BLaER1 treated with 17β-estradiol and CSF1 and Interleukin-3, amounts not matched to agents 10 nM and 100 nM (cell line): ENCODE measurements at regions not wholly inside any gene's neighbourhood (a gene's known extent, or its start where the extent isn't known, plus 50 kb on each side); places are given as distances from the start of the nearest gene placed in this dataset.

ENCODE experiments used
- H3K27ac ChIP-seq, 11 experiments: shearing (Covaris generic); formaldehyde crosslinking; 2 replicates each; pipeline ENCODE4 v1.8.1; 2022
- H3K27me3 ChIP-seq, 11 experiments: shearing (Covaris generic); formaldehyde crosslinking; 2 replicates each; pipeline ENCODE4 v1.8.1; 2022
- H3K36me3 ChIP-seq, 11 experiments: shearing (Covaris generic); formaldehyde crosslinking; 2 replicates each; pipeline ENCODE4 v1.8.1; 2022
- H3K4me1 ChIP-seq, 10 experiments: shearing (Covaris generic); formaldehyde crosslinking; 2 replicates each; pipeline ENCODE4 v1.8.1; 2022
- H3K4me2 ChIP-seq, 11 experiments: shearing (Covaris generic); formaldehyde crosslinking; 2 replicates each; pipeline ENCODE4 v1.8.1; 2022
- H3K4me3 ChIP-seq, 10 experiments: shearing (Covaris generic); formaldehyde crosslinking; 2 replicates each; pipeline ENCODE4 v1.8.1; 2022
- H3K9ac ChIP-seq, 11 experiments: shearing (Covaris generic); formaldehyde crosslinking; 2 replicates each; pipeline ENCODE4 v1.8.1; 2022
- H3K9me3 ChIP-seq, 11 experiments: shearing (Covaris generic); formaldehyde crosslinking; replicated peaks in 1 of 11; 2 replicates each; pipeline ENCODE4 v1.8.1; 2022
- H4K20me1 ChIP-seq, 11 experiments: shearing (Covaris generic); formaldehyde crosslinking; 2 replicates each; pipeline ENCODE4 v1.8.1; 2022
- Cebpa-rat ChIP-seq, 11 experiments: shearing (Covaris generic); IDR thresholded peaks; 2 replicates each; pipeline ENCODE4 v1.8.1; 2022

DNA sequence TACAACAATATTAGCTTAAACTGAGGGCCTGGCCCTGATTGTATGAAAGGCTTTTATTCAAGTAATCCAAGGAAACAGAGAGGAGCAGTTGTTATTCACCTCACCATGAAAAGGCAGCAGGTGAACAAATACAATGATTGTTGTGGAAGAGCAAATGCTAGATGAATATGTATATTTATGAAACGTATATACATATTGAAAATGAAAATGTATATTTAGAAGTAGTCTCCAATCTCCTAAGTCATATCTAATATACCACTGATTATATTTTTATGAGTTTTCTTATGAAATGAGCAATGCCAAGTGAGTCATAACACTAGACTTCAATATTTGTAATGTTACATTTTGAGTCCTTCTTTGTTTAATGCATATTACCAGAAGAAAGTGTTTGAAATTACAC lies 116.2 kb upstream of the KCNMB2 start:
- no peaks in the 10 kb centered on the region for H3K27me3 ChIP-seq
- no peaks in the 10 kb centered on the region for H3K9me3 ChIP-seq
- H3K36me3 ChIP-seq: no peaks in the 10 kb centered on the region
- H3K27ac ChIP-seq: no peak overlapping the region
- no peak for TF ChIP-seq Cebpa-rat (IDR thresholded peaks at IDR 0.05)
- H3K9ac ChIP-seq: no peak overlapping the region
- H4K20me1 ChIP-seq: no peaks in the 10 kb centered on the region
- H3K4me3 ChIP-seq: no peak overlapping the region
- H3K4me2 ChIP-seq: no peak overlapping the region
- H3K4me1 ChIP-seq: no peaks in the 10 kb centered on the region

DNA sequence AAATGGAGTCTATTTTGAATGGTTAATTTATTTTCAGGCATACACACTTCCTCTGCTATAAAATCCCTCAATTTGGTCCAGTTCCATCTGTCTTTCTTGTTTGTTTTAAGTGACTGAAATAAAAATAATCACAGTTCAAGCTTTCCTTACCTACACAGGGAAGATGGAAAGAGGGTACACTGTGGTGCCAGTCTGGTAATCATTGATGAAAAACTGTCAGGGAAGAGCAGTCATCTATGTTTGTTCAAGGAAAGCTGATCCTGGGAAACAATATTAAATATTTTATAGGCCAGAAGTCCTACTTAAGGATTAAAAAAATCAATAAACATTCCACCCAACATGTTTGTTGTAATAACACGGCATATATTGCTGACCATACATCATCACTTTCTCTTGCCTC lies 115.2 kb upstream of the KCNMB2 start:
- Histone ChIP-seq H3K4me2 (no peak overlapping the region), H3K36me3 (no peaks in the 10 kb centered on the region), H3K4me3 (no peak overlapping the region), H4K20me1 (no peaks in the 10 kb centered on the region), H3K27ac (no peak overlapping the region), H3K4me1 (no peaks in the 10 kb centered on the region), H3K9me3 (no peaks in the 10 kb centered on the region), H3K27me3 (no peaks in the 10 kb centered on the region), H3K9ac (no peak overlapping the region)
- TF ChIP-seq Cebpa-rat (IDR thresholded peaks at IDR 0.05): no peak

DNA sequence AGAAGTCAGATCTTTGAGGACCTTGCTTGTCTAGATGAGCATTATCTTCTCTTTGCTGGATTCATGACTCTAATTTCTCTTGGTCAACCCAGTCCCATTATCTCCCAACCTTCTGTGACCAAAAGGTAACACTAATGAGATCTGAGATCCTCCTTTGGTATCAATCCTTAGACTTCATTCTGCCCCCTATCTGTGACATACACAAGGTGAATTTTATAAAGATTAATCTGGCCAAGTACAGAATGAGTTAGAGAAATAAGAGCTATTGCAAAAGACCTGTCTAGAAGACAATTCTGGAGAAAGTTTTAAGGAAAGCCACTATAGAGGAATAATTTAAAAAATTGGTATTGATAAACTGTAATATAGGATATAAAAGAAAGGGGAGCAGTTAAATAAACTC lies 113.8 kb upstream of the KCNMB2 start:
- no peaks in the 10 kb centered on the region for H3K36me3 ChIP-seq
- H3K4me1 ChIP-seq: no peaks in the 10 kb centered on the region
- H3K27me3 ChIP-seq: no peaks in the 10 kb centered on the region
- no peaks in the 10 kb centered on the region for H3K9me3 ChIP-seq
- no peak overlapping the region for H3K27ac ChIP-seq
- no peak overlapping the region for H3K4me2 ChIP-seq
- H3K9ac ChIP-seq: no peak overlapping the region
- TF ChIP-seq Cebpa-rat (IDR thresholded peaks at IDR 0.05): no peak
- no peak overlapping the region for H3K4me3 ChIP-seq
- H4K20me1 ChIP-seq: no peaks in the 10 kb centered on the region

DNA sequence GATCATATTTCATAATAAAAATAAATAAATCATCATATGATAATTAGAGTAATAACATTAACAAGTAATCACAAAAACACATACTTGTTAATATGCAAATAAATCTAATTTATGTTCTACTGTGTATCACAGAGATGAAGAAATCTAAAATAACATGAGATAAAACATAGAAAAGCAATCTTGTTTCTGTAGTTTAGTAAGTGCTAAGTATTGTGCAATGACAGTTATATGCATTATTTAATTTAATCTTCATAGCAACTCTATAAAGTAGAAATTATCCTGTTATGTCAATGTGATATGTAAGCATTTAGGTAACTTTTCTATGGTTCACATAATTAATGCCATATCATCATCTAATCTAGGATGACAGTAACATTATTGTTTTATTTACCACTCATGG lies 108.2 kb upstream of the KCNMB2 start:
- H3K9ac ChIP-seq: no peak overlapping the region
- H3K9me3 ChIP-seq: no peaks in the 10 kb centered on the region
- no peaks in the 10 kb centered on the region for H4K20me1 ChIP-seq
- no peak overlapping the region for H3K27ac ChIP-seq
- H3K4me1 ChIP-seq: no peaks in the 10 kb centered on the region
- no peak overlapping the region for H3K4me2 ChIP-seq
- no peaks in the 10 kb centered on the region for H3K36me3 ChIP-seq
- no peak for TF ChIP-seq Cebpa-rat (IDR thresholded peaks at IDR 0.05)
- no peak overlapping the region for H3K4me3 ChIP-seq
- H3K27me3 ChIP-seq: no peaks in the 10 kb centered on the region

DNA sequence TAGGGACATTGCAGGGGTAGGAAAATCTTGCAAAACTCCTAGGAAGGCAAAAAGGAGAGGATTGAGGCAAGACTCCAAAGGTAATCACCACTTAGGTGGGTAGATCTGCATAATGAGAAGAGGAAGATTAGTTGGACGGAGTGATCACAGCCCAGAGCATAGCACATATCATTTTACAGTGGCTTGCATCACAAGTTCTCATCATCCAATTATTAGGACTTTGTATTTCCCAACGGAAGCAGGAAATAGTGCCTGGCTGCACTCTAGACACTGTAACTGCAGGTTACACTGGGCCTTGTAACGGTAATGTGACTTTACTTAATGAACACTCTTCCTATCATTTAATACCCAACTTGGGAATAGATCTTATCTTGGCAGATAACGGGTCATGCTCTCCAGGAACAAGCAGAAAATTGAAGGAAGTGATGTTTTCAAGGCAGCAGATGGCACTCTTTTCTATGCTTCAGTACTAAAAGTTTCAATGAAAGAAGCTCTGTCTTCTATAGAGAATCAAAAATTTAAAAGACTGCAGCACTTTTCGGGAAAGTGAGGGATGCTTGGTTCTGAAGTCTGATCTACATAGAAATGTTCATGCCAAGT lies 101.9 kb upstream of the KCNMB2 start:
- Histone ChIP-seq H3K27me3 (no peaks in the 10 kb centered on the region), H3K36me3 (no peaks in the 10 kb centered on the region), H3K9me3 (no peaks in the 10 kb centered on the region), H3K9ac (no peak overlapping the region), H3K27ac (no peak overlapping the region), H4K20me1 (no peaks in the 10 kb centered on the region), H3K4me3 (no peak overlapping the region), H3K4me1 (peaks cover 5 to 16% (median 7%) of the 10 kb centered on the region in 10 experiments; a peak in 9 of 20 replicates), H3K4me2 (no peak overlapping the region)
- TF ChIP-seq Cebpa-rat (IDR thresholded peaks at IDR 0.05): no peak

DNA sequence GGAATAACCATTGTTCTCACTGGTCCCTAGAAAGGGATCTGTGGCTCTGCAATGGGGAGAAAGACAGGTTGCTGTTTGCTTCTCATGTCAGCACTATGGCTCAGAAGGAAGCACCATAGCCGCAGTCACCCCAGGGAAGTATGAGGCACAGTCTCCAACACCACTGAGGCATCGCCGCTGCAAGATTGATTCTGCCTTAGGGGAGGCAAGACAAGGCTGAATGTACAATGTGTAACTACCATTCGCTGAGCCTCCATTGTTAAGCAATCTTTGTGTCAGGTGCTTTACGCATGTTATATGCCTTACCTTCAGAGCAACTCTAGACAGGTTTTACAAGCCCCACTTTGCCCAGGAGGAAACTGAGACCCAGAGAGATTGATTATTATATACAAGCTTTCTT lies 100.7 kb upstream of the KCNMB2 start:
- H3K4me2 ChIP-seq: peak overlapping the region in 1 of 11 experiments; percentile 1; a peak in 1 of 22 replicates
- H3K4me3 ChIP-seq: no peak overlapping the region
- H3K36me3 ChIP-seq: no peaks in the 10 kb centered on the region
- no peak overlapping the region for H3K27ac ChIP-seq
- no peaks in the 10 kb centered on the region for H3K27me3 ChIP-seq
- H3K9ac ChIP-seq: no peak overlapping the region; a peak in 1 of 22 replicates
- peaks cover 5 to 16% (median 7%) of the 10 kb centered on the region in 10 experiments; a peak in 9 of 20 replicates for H3K4me1 ChIP-seq
- no peak for TF ChIP-seq Cebpa-rat (IDR thresholded peaks at IDR 0.05)
- H3K9me3 ChIP-seq: no peaks in the 10 kb centered on the region
- no peaks in the 10 kb centered on the region for H4K20me1 ChIP-seq

DNA sequence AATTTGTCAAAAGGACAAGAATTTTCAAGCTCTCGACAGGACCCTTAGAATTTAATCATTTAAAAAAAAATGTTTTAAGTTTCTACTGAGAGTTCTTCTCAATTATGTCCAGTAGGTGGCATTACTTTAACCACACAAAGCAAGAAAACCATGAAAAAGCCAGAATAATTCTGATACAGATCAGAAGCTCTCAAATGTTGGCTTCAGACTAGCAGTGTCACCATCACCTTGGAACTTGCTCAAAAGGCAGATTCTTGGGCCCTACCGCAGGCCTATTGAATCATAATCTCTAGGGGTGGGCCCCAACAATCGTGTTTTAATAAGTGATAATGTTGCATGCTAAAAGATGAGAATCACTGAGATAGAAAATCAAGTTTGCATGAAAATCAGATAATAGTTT lies 99.5 kb upstream of the KCNMB2 start:
- no peak for TF ChIP-seq Cebpa-rat (IDR thresholded peaks at IDR 0.05)
- peaks cover 5 to 16% (median 7%) of the 10 kb centered on the region in 10 experiments; a peak in 9 of 20 replicates for H3K4me1 ChIP-seq
- no peak overlapping the region for H3K9ac ChIP-seq
- H3K27ac ChIP-seq: no peak overlapping the region
- H3K4me2 ChIP-seq: no peak overlapping the region; a peak in 1 of 22 replicates
- H4K20me1 ChIP-seq: no peaks in the 10 kb centered on the region
- no peaks in the 10 kb centered on the region for H3K9me3 ChIP-seq
- no peak overlapping the region for H3K4me3 ChIP-seq
- H3K36me3 ChIP-seq: no peaks in the 10 kb centered on the region
- H3K27me3 ChIP-seq: no peaks in the 10 kb centered on the region

DNA sequence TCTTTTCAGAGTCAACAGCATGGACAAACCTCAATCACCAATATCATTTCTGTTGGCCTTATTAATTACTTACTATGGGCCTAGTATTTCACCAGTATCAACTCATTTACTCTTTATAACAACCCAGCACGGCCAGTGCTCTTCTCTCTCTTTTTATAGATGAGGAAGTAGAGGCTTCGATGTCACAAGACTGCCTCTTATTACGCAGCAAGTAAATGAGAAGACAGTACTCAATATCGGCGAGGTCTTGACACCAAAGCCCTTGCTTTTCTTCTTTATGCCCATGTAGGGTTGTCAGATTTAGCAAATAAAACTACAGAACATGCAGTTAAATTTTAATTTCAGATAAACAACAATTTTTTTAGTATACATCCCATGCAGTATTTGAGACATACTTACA lies 99.0 kb upstream of the KCNMB2 start:
- TF ChIP-seq Cebpa-rat (IDR thresholded peaks at IDR 0.05): no peak
- no peaks in the 10 kb centered on the region for H4K20me1 ChIP-seq
- peaks cover 5 to 16% (median 7%) of the 10 kb centered on the region in 10 experiments; a peak in 9 of 20 replicates for H3K4me1 ChIP-seq
- H3K36me3 ChIP-seq: no peaks in the 10 kb centered on the region
- no peaks in the 10 kb centered on the region for H3K27me3 ChIP-seq
- H3K9me3 ChIP-seq: no peaks in the 10 kb centered on the region
- no peak overlapping the region for H3K4me3 ChIP-seq
- no peak overlapping the region; a peak in 1 of 22 replicates for H3K4me2 ChIP-seq
- no peak overlapping the region; a peak in 1 of 22 replicates for H3K9ac ChIP-seq
- H3K27ac ChIP-seq: no peak overlapping the region

DNA sequence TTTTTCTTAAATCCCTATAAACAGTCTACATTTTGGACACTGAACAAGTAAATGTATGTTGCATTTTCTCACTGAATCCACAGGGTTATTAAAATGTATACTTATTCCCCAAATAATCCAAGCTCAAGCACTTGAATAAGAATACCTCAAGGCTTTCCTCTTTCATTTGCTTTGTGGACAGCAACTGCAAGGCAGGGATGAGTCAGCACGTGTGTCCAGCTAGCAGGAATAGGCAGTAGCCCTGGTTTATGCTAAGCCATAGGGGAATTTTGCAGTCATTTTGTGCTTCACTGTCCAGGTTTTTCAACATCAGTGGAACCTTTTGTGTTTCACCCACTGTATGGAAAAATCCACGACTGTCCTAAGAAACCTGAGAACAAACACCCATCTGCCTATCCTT lies 96.7 kb upstream of the KCNMB2 start:
- no peaks in the 10 kb centered on the region for H3K36me3 ChIP-seq
- no peaks in the 10 kb centered on the region for H3K9me3 ChIP-seq
- no peaks in the 10 kb centered on the region for H3K27me3 ChIP-seq
- no peaks in the 10 kb centered on the region for H4K20me1 ChIP-seq
- H3K4me2 ChIP-seq: no peak overlapping the region
- no peak overlapping the region for H3K4me3 ChIP-seq
- no peak for TF ChIP-seq Cebpa-rat (IDR thresholded peaks at IDR 0.05)
- no peak overlapping the region for H3K9ac ChIP-seq
- peaks cover 5 to 16% (median 7%) of the 10 kb centered on the region in 10 experiments; a peak in 9 of 20 replicates for H3K4me1 ChIP-seq
- H3K27ac ChIP-seq: no peak overlapping the region

DNA sequence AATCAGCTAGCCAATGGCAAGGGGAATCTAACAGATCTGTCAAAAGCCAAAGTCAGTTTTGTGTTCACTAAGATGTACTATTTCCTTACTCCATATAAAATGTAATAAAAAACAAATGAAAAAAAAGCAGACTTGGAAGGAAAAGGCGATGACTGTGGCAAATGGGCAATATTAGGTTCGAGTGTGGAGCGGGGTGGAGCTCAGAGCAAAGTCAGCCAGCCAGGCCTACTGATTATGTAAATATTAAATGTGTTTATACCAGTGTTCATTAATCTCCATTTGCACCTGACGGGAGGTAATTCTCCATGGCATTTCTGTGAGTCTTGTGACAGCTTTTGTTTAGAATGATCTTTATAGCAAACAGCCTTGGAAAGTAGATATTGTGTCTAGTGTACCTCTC lies 96.2 kb upstream of the KCNMB2 start:
- H3K4me3 ChIP-seq: no peak overlapping the region
- H3K27me3 ChIP-seq: no peaks in the 10 kb centered on the region
- no peak overlapping the region for H3K9ac ChIP-seq
- H3K36me3 ChIP-seq: no peaks in the 10 kb centered on the region
- no peak overlapping the region for H3K4me2 ChIP-seq
- no peak for TF ChIP-seq Cebpa-rat (IDR thresholded peaks at IDR 0.05)
- no peaks in the 10 kb centered on the region for H3K9me3 ChIP-seq
- H3K4me1 ChIP-seq: peaks cover 5 to 16% (median 7%) of the 10 kb centered on the region in 10 experiments; a peak in 9 of 20 replicates
- H4K20me1 ChIP-seq: no peaks in the 10 kb centered on the region
- no peak overlapping the region for H3K27ac ChIP-seq
